ENCODE measurements at regions not wholly inside any gene's neighbourhood (a gene's known extent, or its start where the extent isn't known, plus 50 kb on each side); places are given as distances from the start of the nearest gene placed in this dataset.
"Not testable (repeated sequence)": the region's sequence is repeated elsewhere in the genome, so short reads cannot be mapped to it uniquely, and the experiment has no call there.

DNA sequence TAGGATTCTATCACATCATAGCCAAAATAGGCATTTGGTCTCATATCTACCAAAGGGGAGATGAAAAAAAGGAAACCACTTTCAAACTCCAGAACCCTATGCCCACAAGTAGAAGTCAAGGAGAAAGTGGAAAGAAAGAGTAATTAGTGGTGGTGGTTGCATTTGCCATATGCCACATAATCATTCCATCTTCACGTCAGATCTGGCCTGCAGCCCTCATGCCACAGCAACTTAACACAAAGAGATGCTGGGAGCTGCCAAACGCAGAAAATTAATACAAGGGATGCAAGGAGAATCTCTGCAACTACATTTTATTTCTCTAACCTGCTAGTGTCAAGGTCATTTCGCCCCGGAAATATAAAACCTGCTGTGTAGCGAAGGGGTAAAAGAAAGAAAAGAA lies 148.6 kb upstream of the FOXN3 start:
- no peak overlapping the region for H3K4me3 ChIP-seq (ENCODE audit: low read depth, low read length)
- H3K27ac ChIP-seq (ENCODE audit: low read depth, low read length) = no peak overlapping the region
- H3K79me2 ChIP-seq (ENCODE audit: control insufficient read depth, insufficient read depth, low read length, unreplicated experiment) = no peaks in the 10 kb centered on the region
- H3K36me3 ChIP-seq (ENCODE audit: insufficient read depth, low read length) = no peaks in the 10 kb centered on the region
- no peaks in the 10 kb centered on the region for H3K4me1 ChIP-seq (ENCODE audit: control insufficient read depth, insufficient read depth, low read length, unreplicated experiment)
- no peaks in the 10 kb centered on the region for H3K27me3 ChIP-seq (ENCODE audit: insufficient read depth, low read length)
- H2AFZ ChIP-seq (ENCODE audit: low read length, unreplicated experiment) = no peak overlapping the region

- H2AFZ ChIP-seq (ENCODE audit: low read length, unreplicated experiment) = no peak overlapping the region
- H3K27me3 ChIP-seq (ENCODE audit: insufficient read depth, low read length) = no peaks in the 10 kb centered on the region
- no peaks in the 10 kb centered on the region for H3K4me1 ChIP-seq (ENCODE audit: control insufficient read depth, insufficient read depth, low read length, unreplicated experiment)
- H3K4me3 ChIP-seq (ENCODE audit: low read depth, low read length) = no peak overlapping the region
- no peaks in the 10 kb centered on the region for H3K36me3 ChIP-seq (ENCODE audit: insufficient read depth, low read length)
- no peak overlapping the region for H3K27ac ChIP-seq (ENCODE audit: low read depth, low read length)
- H3K79me2 ChIP-seq (ENCODE audit: control insufficient read depth, insufficient read depth, low read length, unreplicated experiment) = no peaks in the 10 kb centered on the region
Observed at GRCh38 chr14:89564989-89565388, 148.0 kb upstream of the FOXN3 start.

DNA sequence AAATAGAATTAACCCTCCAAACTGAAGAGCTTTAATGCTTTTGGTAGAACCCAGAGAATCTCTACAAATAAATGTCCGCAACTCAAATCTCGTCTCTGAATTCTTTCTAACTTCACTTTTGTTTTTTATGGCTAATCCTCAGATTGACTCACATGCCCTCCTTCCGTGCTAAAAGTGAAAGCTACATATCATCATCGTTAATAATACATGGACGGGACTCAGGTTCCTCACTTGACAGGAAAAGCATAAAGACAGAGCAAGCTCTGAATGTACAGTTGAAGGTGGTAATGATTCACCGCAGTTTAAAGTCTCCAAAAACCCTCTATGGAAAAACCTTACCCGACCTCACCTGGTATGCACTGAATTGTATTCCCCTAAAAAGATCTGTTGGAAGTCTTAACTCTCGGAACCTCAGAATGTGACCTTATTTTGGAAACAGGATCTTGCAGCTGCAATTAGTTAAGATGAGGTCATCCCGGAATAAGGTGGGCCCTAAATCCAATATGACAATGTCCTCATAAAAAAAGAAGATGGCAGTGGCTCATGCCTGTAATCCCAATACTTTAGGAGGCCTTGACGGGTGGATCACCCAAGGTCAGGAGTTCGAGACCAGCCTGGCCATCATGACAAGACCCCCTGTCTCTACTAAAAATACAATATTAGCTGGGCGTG lies 147.4 kb upstream of the FOXN3 start:
- no peaks in the 10 kb centered on the region for H3K36me3 ChIP-seq (ENCODE audit: insufficient read depth, low read length)
- no peak overlapping the region for H2AFZ ChIP-seq (ENCODE audit: low read length, unreplicated experiment)
- no peaks in the 10 kb centered on the region for H3K79me2 ChIP-seq (ENCODE audit: control insufficient read depth, insufficient read depth, low read length, unreplicated experiment)
- no peaks in the 10 kb centered on the region for H3K27me3 ChIP-seq (ENCODE audit: insufficient read depth, low read length)
- H3K27ac ChIP-seq (ENCODE audit: low read depth, low read length) = no peak overlapping the region
- no peak overlapping the region for H3K4me3 ChIP-seq (ENCODE audit: low read depth, low read length)
- H3K4me1 ChIP-seq (ENCODE audit: control insufficient read depth, insufficient read depth, low read length, unreplicated experiment) = no peaks in the 10 kb centered on the region

- Histone ChIP-seq H2AFZ (ENCODE audit: low read length, unreplicated experiment) (no peak overlapping the region), H3K27ac (ENCODE audit: low read depth, low read length) (no peak overlapping the region), H3K4me1 (ENCODE audit: control insufficient read depth, insufficient read depth, low read length, unreplicated experiment) (no peaks in the 10 kb centered on the region), H3K36me3 (ENCODE audit: insufficient read depth, low read length) (no peaks in the 10 kb centered on the region), H3K79me2 (ENCODE audit: control insufficient read depth, insufficient read depth, low read length, unreplicated experiment) (no peaks in the 10 kb centered on the region), H3K27me3 (ENCODE audit: insufficient read depth, low read length) (no peaks in the 10 kb centered on the region), H3K4me3 (ENCODE audit: low read depth, low read length) (no peak overlapping the region)
Observed at GRCh38 chr14:89563471-89563870, 146.4 kb upstream of the FOXN3 start.

DNA sequence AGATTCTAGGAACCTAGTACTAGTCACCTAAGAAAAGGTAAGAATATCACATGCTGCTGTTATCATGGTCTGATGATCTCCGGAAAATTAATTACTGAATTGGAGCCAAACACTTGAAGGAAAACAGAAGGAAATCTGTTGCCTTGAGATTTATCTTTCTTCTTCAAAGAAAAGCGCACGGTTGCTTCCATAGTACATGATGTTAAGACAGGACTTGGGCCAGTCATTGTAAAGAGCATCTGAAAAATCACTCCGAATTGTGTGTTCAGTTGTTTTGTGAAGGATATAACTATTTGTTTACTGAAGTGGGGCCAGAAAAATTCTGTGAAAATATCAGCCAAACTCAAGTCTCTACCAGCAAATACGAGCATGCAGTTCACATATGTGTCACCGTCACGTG lies 134.9 kb upstream of the FOXN3 start:
- H3K4me3 ChIP-seq (ENCODE audit: low read depth, low read length) = no peak overlapping the region
- H3K27me3 ChIP-seq (ENCODE audit: insufficient read depth, low read length) = no peaks in the 10 kb centered on the region
- no peak overlapping the region for H3K27ac ChIP-seq (ENCODE audit: low read depth, low read length)
- H3K4me1 ChIP-seq (ENCODE audit: control insufficient read depth, insufficient read depth, low read length, unreplicated experiment) = no peaks in the 10 kb centered on the region
- no peaks in the 10 kb centered on the region for H3K36me3 ChIP-seq (ENCODE audit: insufficient read depth, low read length)
- H2AFZ ChIP-seq (ENCODE audit: low read length, unreplicated experiment) = no peak overlapping the region
- no peaks in the 10 kb centered on the region for H3K79me2 ChIP-seq (ENCODE audit: control insufficient read depth, insufficient read depth, low read length, unreplicated experiment)

GRCh38 chr14:89551432-89551831 lies 134.4 kb upstream of the FOXN3 start:
- Histone ChIP-seq H3K79me2 (ENCODE audit: control insufficient read depth, insufficient read depth, low read length, unreplicated experiment) (no peaks in the 10 kb centered on the region), H3K27me3 (ENCODE audit: insufficient read depth, low read length) (no peaks in the 10 kb centered on the region), H2AFZ (ENCODE audit: low read length, unreplicated experiment) (no peak overlapping the region), H3K4me3 (ENCODE audit: low read depth, low read length) (no peak overlapping the region), H3K27ac (ENCODE audit: low read depth, low read length) (no peak overlapping the region), H3K36me3 (ENCODE audit: insufficient read depth, low read length) (no peaks in the 10 kb centered on the region), H3K4me1 (ENCODE audit: control insufficient read depth, insufficient read depth, low read length, unreplicated experiment) (no peaks in the 10 kb centered on the region)

DNA sequence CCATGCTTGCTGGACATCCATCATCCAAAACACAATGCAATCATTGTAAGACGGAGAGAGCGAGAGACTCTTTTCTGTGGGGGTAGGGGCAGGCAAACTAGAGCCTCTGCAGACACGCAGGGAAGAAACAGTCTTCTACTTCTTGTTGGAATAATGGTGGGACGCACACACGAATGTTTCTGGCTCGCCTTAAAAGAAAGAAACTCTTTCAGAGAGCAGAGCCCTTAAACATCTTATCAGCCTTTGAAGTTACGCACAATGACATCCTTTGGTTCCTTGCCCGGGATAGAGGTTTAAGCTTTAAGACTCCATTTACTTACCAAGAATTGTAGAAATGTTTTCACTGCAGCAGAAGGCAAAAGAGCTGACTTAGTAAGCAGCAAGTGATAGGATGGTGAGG lies 133.8 kb upstream of the FOXN3 start:
- H3K36me3 ChIP-seq (ENCODE audit: insufficient read depth, low read length) = no peaks in the 10 kb centered on the region
- H2AFZ ChIP-seq (ENCODE audit: low read length, unreplicated experiment) = no peak overlapping the region
- no peaks in the 10 kb centered on the region for H3K4me1 ChIP-seq (ENCODE audit: control insufficient read depth, insufficient read depth, low read length, unreplicated experiment)
- H3K27ac ChIP-seq (ENCODE audit: low read depth, low read length) = no peak overlapping the region
- H3K27me3 ChIP-seq (ENCODE audit: insufficient read depth, low read length) = no peaks in the 10 kb centered on the region
- no peaks in the 10 kb centered on the region for H3K79me2 ChIP-seq (ENCODE audit: control insufficient read depth, insufficient read depth, low read length, unreplicated experiment)
- H3K4me3 ChIP-seq (ENCODE audit: low read depth, low read length) = no peak overlapping the region

GRCh38 chr14:89549381-89550125 lies 132.5 kb upstream of the FOXN3 start:
- Histone ChIP-seq H3K27ac (ENCODE audit: low read depth, low read length) (no peak overlapping the region), H3K4me3 (ENCODE audit: low read depth, low read length) (no peak overlapping the region), H3K79me2 (ENCODE audit: control insufficient read depth, insufficient read depth, low read length, unreplicated experiment) (no peaks in the 10 kb centered on the region), H2AFZ (ENCODE audit: low read length, unreplicated experiment) (no peak overlapping the region), H3K4me1 (ENCODE audit: control insufficient read depth, insufficient read depth, low read length, unreplicated experiment) (peaks cover 3% of the 10 kb centered on the region), H3K36me3 (ENCODE audit: insufficient read depth, low read length) (no peaks in the 10 kb centered on the region), H3K27me3 (ENCODE audit: insufficient read depth, low read length) (no peaks in the 10 kb centered on the region)

DNA sequence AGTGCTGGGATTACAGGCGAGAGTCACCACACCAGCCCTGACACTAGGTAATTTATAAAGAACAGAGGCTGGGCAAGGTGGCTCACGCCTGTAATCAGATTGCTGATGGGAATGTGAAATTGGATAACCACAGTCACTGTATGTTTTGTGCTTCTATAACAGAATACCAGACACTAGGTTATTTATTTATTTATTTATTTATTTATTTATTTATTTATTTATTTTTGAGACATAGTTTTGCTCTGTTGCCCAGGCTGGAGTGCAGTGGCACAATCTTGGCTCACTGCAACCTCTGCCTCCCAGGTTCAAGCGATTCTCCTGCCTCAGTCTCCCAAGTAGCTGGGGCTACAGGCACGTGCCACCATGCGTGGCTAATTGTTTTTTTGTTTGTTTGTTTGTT lies 130.0 kb upstream of the FOXN3 start:
- H3K79me2 ChIP-seq (ENCODE audit: control insufficient read depth, insufficient read depth, low read length, unreplicated experiment); H3K4me3 ChIP-seq (ENCODE audit: low read depth, low read length); H3K27ac ChIP-seq (ENCODE audit: low read depth, low read length); H3K4me1 ChIP-seq (ENCODE audit: control insufficient read depth, insufficient read depth, low read length, unreplicated experiment); H2AFZ ChIP-seq (ENCODE audit: low read length, unreplicated experiment); H3K27me3 ChIP-seq (ENCODE audit: insufficient read depth, low read length); H3K36me3 ChIP-seq (ENCODE audit: insufficient read depth, low read length): not testable (repeated sequence)

- Histone ChIP-seq H3K27me3 (ENCODE audit: insufficient read depth, low read length) (no peaks in the 10 kb centered on the region), H2AFZ (ENCODE audit: low read length, unreplicated experiment) (no peak overlapping the region), H3K79me2 (ENCODE audit: control insufficient read depth, insufficient read depth, low read length, unreplicated experiment) (no peaks in the 10 kb centered on the region), H3K27ac (ENCODE audit: low read depth, low read length) (no peak overlapping the region), H3K4me1 (ENCODE audit: control insufficient read depth, insufficient read depth, low read length, unreplicated experiment) (peaks cover 23% of the 10 kb centered on the region), H3K4me3 (ENCODE audit: low read depth, low read length) (no peak overlapping the region), H3K36me3 (ENCODE audit: insufficient read depth, low read length) (no peaks in the 10 kb centered on the region)
Observed at GRCh38 chr14:89544636-89545301, 127.7 kb upstream of the FOXN3 start.

DNA sequence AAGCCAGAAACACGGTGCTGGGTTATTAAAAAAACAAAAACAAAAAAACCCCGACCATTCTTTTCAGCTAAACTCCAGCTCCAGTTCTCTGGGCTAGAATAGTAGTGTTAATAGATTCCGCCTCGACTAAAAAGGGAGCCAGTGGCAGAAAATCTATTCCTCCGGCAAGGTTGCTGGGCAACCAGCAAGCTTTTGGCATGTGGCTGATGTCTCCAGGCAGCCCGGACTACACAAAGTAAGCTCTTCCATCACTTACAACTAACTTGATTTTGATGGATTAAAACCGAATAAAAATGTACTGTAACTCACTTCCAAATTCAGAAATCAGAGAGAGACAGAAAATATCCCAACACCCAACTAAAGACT lies 126.4 kb upstream of the FOXN3 start:
- Histone ChIP-seq H3K4me1 (ENCODE audit: control insufficient read depth, insufficient read depth, low read length, unreplicated experiment) (peaks cover 27% of the 10 kb centered on the region), H3K79me2 (ENCODE audit: control insufficient read depth, insufficient read depth, low read length, unreplicated experiment) (no peaks in the 10 kb centered on the region), H3K27ac (ENCODE audit: low read depth, low read length) (no peak overlapping the region), H3K36me3 (ENCODE audit: insufficient read depth, low read length) (no peaks in the 10 kb centered on the region), H3K4me3 (ENCODE audit: low read depth, low read length) (no peak overlapping the region), H2AFZ (ENCODE audit: low read length, unreplicated experiment) (no peak overlapping the region), H3K27me3 (ENCODE audit: insufficient read depth, low read length) (no peaks in the 10 kb centered on the region)

Data from ACC112 (cell line).